OCI-LY3 (cell line): ENCODE measurements at regions not wholly inside any gene's neighbourhood (a gene's known extent, or its start where the extent isn't known, plus 50 kb on each side); places are given as distances from the start of the nearest gene placed in this dataset.
"Not testable (repeated sequence)": the region's sequence is repeated elsewhere in the genome, so short reads cannot be mapped to it uniquely, and the experiment has no call there.

Experiments used
- CTCF ChIP-seq: fragments of 200-600, 300-600 bp; sonication (generic); IDR thresholded peaks from 2 replicates; pipeline ENCODE4 v1.5.1; 2014; ENCODE audit warnings: antibody characterized with exemption, low read length, low read depth
- EZH2phosphoT487 ChIP-seq: fragments of 200-600 bp; shearing (Covaris generic); IDR thresholded peaks from 2 replicates; pipeline ENCODE4 v1.6.1; 2018; ENCODE audit warnings: antibody characterized with exemption, mixed run types, low read depth

DNA sequence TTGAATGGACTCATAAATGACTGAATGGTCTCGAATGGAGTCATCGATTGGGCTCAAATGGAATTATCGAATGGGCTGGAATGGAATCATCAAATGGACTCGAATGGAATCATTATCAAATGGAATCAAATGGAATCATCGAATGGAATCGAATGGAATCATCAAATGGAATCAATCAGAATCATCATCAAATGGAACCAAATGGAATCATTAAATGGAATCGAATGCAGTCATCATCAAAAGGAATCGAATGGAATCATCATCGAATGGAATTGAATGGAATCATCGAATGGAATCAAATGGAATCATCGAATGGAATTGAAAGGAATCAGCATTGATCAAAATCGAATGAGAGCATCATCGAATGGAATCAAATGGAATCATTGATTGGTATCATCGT lies 1114.9 kb downstream of the RPIA start:
- not testable (repeated sequence) for TF ChIP-seq CTCF, EZH2phosphoT487
